DMS 273 treated with DMSO at 0.1 percent for 48 hours (cell line): ENCODE measurements at regions not wholly inside any gene's neighbourhood (a gene's known extent, or its start where the extent isn't known, plus 50 kb on each side); places are given as distances from the start of the nearest gene placed in this dataset.
"Not testable (repeated sequence)": the region's sequence is repeated elsewhere in the genome, so short reads cannot be mapped to it uniquely, and the experiment has no call there.

Experiments
- DNase-seq: peaks from one replicate; lab custom pipeline; 2025; lab: John Stamatoyannopoulos, UW

GRCh38 chr3:135636596-135636995, 328.9 kb upstream of the PPP2R3A start:
- DNase-seq, result no peak

GRCh38 chr3:135637013-135637412, 328.5 kb upstream of the PPP2R3A start:
- DNase-seq, result no peak

- no peak for DNase-seq
Measured at GRCh38 chr3:135641761-135642160, 323.8 kb upstream of the PPP2R3A start.

- DNase-seq, result no peak
Measured at GRCh38 chr3:135645541-135645940, 320.0 kb upstream of the PPP2R3A start.

GRCh38 chr3:135646873-135647272, 318.7 kb upstream of the PPP2R3A start:
- no peak for DNase-seq

- DNase-seq, result no peak
Measured at GRCh38 chr3:135649361-135649760, 316.2 kb upstream of the PPP2R3A start.

GRCh38 chr3:135650309-135650708, 315.2 kb upstream of the PPP2R3A start:
- DNase-seq, result no peak

- no peak for DNase-seq
Measured at GRCh38 chr3:135652388-135652787, 313.1 kb upstream of the PPP2R3A start.

- DNase-seq, result no peak
Measured at GRCh38 chr3:135655328-135655727, 310.2 kb upstream of the PPP2R3A start.

GRCh38 chr3:135658451-135658850, 307.1 kb upstream of the PPP2R3A start:
- not testable (repeated sequence) for DNase-seq

GRCh38 chr3:135667061-135667460, 298.5 kb upstream of the PPP2R3A start:
- DNase-seq, result no peak

GRCh38 chr3:135674508-135674907, 291.0 kb upstream of the PPP2R3A start:
- no peak for DNase-seq

- no peak for DNase-seq
Measured at GRCh38 chr3:135678386-135678785, 287.1 kb upstream of the PPP2R3A start.

- no peak for DNase-seq
Measured at GRCh38 chr3:135688003-135688402, 277.5 kb upstream of the PPP2R3A start.

GRCh38 chr3:135690664-135691063, 274.9 kb upstream of the PPP2R3A start:
- no peak for DNase-seq

- no peak for DNase-seq
Measured at GRCh38 chr3:135691240-135691639, 274.3 kb upstream of the PPP2R3A start.

- DNase-seq, result no peak
Measured at GRCh38 chr3:135694142-135694541, 271.4 kb upstream of the PPP2R3A start.

GRCh38 chr3:135699741-135700140, 265.8 kb upstream of the PPP2R3A start:
- no peak for DNase-seq

- DNase-seq, result peak; percentile 5
Measured at GRCh38 chr3:135706758-135707375, 258.7 kb upstream of the PPP2R3A start.

- DNase-seq, result no peak
Measured at GRCh38 chr3:135719449-135719848, 246.1 kb upstream of the PPP2R3A start.

- no peak for DNase-seq
Measured at GRCh38 chr3:135728007-135728721, 237.4 kb upstream of the PPP2R3A start.

- no peak for DNase-seq
Measured at GRCh38 chr3:135731546-135731945, 234.0 kb upstream of the PPP2R3A start.

GRCh38 chr3:135736740-135737139, 228.8 kb upstream of the PPP2R3A start:
- DNase-seq, result no peak

GRCh38 chr3:135739779-135740178, 225.7 kb upstream of the PPP2R3A start:
- no peak for DNase-seq
